KMS-11 (cell line): ENCODE measurements at regions not wholly inside any gene's neighbourhood (a gene's known extent, or its start where the extent isn't known, plus 50 kb on each side); places are given as distances from the start of the nearest gene placed in this dataset.

Experiments
- H2AFZ ChIP-seq: fragments of 200-600 bp; sonication (generic); 2 replicates; pipeline ENCODE4 v1.6.1; 2016; ENCODE audit warnings: antibody characterized with exemption, mixed run types, low read depth
- H3K27ac ChIP-seq: fragments of 200-600 bp; sonication (generic); 2 replicates; pipeline ENCODE4 v1.6.1; 2016; ENCODE audit warnings: mild to moderate bottlenecking, mixed run types
- H3K27me3 ChIP-seq: fragments of 200-600 bp; sonication (generic); 2 replicates; pipeline ENCODE4 v1.6.1; 2017; ENCODE audit warnings: mild to moderate bottlenecking, low read depth, mixed run types, moderate library complexity; ENCODE audit not compliant: insufficient read depth
- H3K36me3 ChIP-seq: fragments of 200-600 bp; sonication (generic); 2 replicates; pipeline ENCODE4 v1.6.1; 2017; ENCODE audit warnings: mild to moderate bottlenecking, mixed run types; ENCODE audit not compliant: insufficient read depth
- H3K4me1 ChIP-seq: fragments of 200-600 bp; sonication (generic); 2 replicates; pipeline ENCODE4 v1.6.1; 2016; ENCODE audit warnings: mild to moderate bottlenecking, low read depth, mixed run types; ENCODE audit not compliant: poor library complexity, severe bottlenecking
- H3K4me2 ChIP-seq: fragments of 200-600 bp; sonication (generic); 2 replicates; pipeline ENCODE4 v1.7.0; 2016; ENCODE audit warnings: mild to moderate bottlenecking, mixed run types
- H3K4me3 ChIP-seq: fragments of 200-600 bp; sonication (generic); IDR thresholded peaks from 2 replicates; pipeline ENCODE4 v1.6.1; 2017; ENCODE audit warnings: low read depth, low read length, mixed read lengths; ENCODE audit not compliant: insufficient read depth
- H3K79me2 ChIP-seq: fragments of 200-600 bp; sonication (generic); 2 replicates; pipeline ENCODE4 v1.6.1; 2016; ENCODE audit warnings: low read depth, mixed run types; ENCODE audit not compliant: insufficient read depth
- H3K9ac ChIP-seq: fragments of 200-600 bp; sonication (generic); 2 replicates; pipeline ENCODE4 v1.6.1; 2016; ENCODE audit warnings: mild to moderate bottlenecking, mixed run types
- H4K20me1 ChIP-seq: fragments of 200-600 bp; sonication (generic); 2 replicates; pipeline ENCODE4 v1.6.1; 2016; ENCODE audit warnings: mild to moderate bottlenecking, mixed run types; ENCODE audit not compliant: insufficient read depth
- CTCF ChIP-seq: fragments of 200-600 bp; sonication (generic); conservative IDR thresholded peaks from 2 replicates; pipeline ENCODE4 v1.6.1; 2017; ENCODE audit warnings: low read depth, mild to moderate bottlenecking, antibody characterized with exemption, low read length, moderate library complexity, mixed read lengths

- Histone ChIP-seq H3K36me3 (no peaks in the 10 kb centered on the region), H3K4me2 (no peak overlapping the region), H3K27me3 (no peaks in the 10 kb centered on the region), H3K79me2 (no peaks in the 10 kb centered on the region), H3K9ac (no peak overlapping the region), H3K4me3 (no peak overlapping the region), H3K27ac (no peak overlapping the region), H3K4me1 (no peaks in the 10 kb centered on the region), H4K20me1 (no peaks in the 10 kb centered on the region), H2AFZ (no peak overlapping the region)
- TF ChIP-seq CTCF: no peak
Observed at GRCh38 chr13:19090495-19090894, 91.1 kb downstream of the TUBA3C start.

GRCh38 chr13:19089315-19089714 is 92.3 kb downstream of the TUBA3C start:
- no peak overlapping the region for H2AFZ ChIP-seq
- no peaks in the 10 kb centered on the region for H3K27me3 ChIP-seq
- H3K4me3 ChIP-seq: no peak overlapping the region

GRCh38 chr13:19088416-19088815 is 93.2 kb downstream of the TUBA3C start:
- no peaks in the 10 kb centered on the region for H4K20me1 ChIP-seq
- no peaks in the 10 kb centered on the region for H3K27me3 ChIP-seq
- no peak overlapping the region for H3K4me3 ChIP-seq
- no peak overlapping the region for H2AFZ ChIP-seq
- no peaks in the 10 kb centered on the region for H3K4me1 ChIP-seq
- H3K27ac ChIP-seq: no peak overlapping the region
- TF ChIP-seq CTCF: no peak
- no peaks in the 10 kb centered on the region for H3K36me3 ChIP-seq
- H3K79me2 ChIP-seq: no peaks in the 10 kb centered on the region
- no peak overlapping the region for H3K9ac ChIP-seq
- no peak overlapping the region for H3K4me2 ChIP-seq

More at GRCh38 chr13:19089315-19089714, 92.3 kb downstream of the TUBA3C start:
- no peaks in the 10 kb centered on the region for H3K79me2 ChIP-seq
- no peaks in the 10 kb centered on the region for H4K20me1 ChIP-seq
- H3K36me3 ChIP-seq: no peaks in the 10 kb centered on the region
- H3K9ac ChIP-seq: no peak overlapping the region
- no peaks in the 10 kb centered on the region for H3K4me1 ChIP-seq
- no peak overlapping the region for H3K27ac ChIP-seq
- TF ChIP-seq CTCF: no peak
- no peak overlapping the region for H3K4me2 ChIP-seq

GRCh38 chr13:19085876-19086275 is 95.7 kb downstream of the TUBA3C start:
- Histone ChIP-seq H3K79me2 (no peaks in the 10 kb centered on the region), H2AFZ (no peak overlapping the region), H3K9ac (no peak overlapping the region), H3K36me3 (no peaks in the 10 kb centered on the region), H3K4me1 (no peaks in the 10 kb centered on the region), H4K20me1 (no peaks in the 10 kb centered on the region), H3K27me3 (no peaks in the 10 kb centered on the region), H3K27ac (no peak overlapping the region), H3K4me3 (no peak overlapping the region), H3K4me2 (no peak overlapping the region)
- TF ChIP-seq CTCF: no peak
